NB4 (cell line): ENCODE measurements at regions not wholly inside any gene's neighbourhood (a gene's known extent, or its start where the extent isn't known, plus 50 kb on each side); places are given as distances from the start of the nearest gene placed in this dataset.

Source experiments
- MYC ChIP-seq: IDR thresholded peaks from 2 replicates; pipeline ENCODE4 v1.6.1; 2011; ENCODE audit warnings: low read depth, low read length
- POLR2A ChIP-seq: IDR thresholded peaks from 2 replicates; pipeline ENCODE4 v1.6.1; 2011; ENCODE audit warnings: mild to moderate bottlenecking; ENCODE audit not compliant: insufficient read length; ENCODE audit errors: extremely low read depth
- TF ChIP-seq, protein P1 (sequence below): IDR thresholded peaks from one replicate; pipeline ENCODE4 v1.5.1; 2012; ENCODE audit warnings: low read depth, low read length
- TF ChIP-seq, protein P2 (sequence below): IDR thresholded peaks from 2 replicates; pipeline ENCODE4 v1.6.1; 2011; ENCODE audit warnings: low read depth, low read length

DNA sequence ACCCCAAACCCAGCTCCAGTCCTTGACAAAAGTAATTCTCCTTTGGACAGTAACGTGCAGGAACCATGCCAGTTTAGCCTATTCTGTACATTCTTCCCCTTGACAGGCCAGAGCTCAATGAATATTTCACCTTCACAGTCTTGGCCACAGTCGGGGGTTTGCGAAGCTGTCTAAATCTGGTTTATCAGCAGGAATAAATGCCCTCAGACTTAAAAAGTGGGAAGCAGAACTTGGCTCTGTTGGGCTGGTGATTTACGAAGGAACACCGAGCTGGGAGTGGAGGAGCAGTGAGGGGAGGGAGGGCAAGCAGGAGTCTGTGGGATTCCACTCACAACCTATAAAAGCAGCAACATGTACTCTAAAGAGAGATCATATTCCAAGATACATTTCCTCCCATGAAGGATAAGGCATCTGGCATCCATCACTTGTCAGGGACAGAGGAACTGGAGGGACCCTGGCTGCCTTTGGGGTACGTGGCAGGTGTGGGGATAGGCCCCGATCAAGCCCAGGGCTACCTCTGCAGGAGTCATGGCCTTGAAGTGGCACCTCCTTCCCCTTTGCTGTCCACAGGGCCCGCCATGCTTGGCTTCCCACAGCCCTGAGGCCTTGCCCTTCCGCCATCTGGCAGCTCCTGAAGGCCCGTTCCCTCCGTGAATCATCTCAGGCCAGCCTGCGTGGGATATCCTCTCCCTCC is 154.3 kb downstream of the ADAMTS15 start:
- TF ChIP-seq, protein P1, sequence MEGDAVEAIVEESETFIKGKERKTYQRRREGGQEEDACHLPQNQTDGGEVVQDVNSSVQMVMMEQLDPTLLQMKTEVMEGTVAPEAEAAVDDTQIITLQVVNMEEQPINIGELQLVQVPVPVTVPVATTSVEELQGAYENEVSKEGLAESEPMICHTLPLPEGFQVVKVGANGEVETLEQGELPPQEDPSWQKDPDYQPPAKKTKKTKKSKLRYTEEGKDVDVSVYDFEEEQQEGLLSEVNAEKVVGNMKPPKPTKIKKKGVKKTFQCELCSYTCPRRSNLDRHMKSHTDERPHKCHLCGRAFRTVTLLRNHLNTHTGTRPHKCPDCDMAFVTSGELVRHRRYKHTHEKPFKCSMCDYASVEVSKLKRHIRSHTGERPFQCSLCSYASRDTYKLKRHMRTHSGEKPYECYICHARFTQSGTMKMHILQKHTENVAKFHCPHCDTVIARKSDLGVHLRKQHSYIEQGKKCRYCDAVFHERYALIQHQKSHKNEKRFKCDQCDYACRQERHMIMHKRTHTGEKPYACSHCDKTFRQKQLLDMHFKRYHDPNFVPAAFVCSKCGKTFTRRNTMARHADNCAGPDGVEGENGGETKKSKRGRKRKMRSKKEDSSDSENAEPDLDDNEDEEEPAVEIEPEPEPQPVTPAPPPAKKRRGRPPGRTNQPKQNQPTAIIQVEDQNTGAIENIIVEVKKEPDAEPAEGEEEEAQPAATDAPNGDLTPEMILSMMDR: no peak
- TF ChIP-seq, protein P2, sequence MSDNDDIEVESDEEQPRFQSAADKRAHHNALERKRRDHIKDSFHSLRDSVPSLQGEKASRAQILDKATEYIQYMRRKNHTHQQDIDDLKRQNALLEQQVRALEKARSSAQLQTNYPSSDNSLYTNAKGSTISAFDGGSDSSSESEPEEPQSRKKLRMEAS: no peak
- TF ChIP-seq MYC (no peak), POLR2A (no peak)
